ENCODE measurements at regions not wholly inside any gene's neighbourhood (a gene's known extent, or its start where the extent isn't known, plus 50 kb on each side); places are given as distances from the start of the nearest gene placed in this dataset.
A peak's percentile ranks its signal among the peaks of the same experiment; 100 is the strongest.

GRCh38 chr6:3597500-3598064 is 140.7 kb upstream of the SLC22A23 start:
- peaks cover 0 to 15% (median 0%) of the 10 kb centered on the region in 3 donors for H3K9me3 ChIP-seq
- no peak overlapping the region for H3K4me3 ChIP-seq
- no peak overlapping the region for H3K27ac ChIP-seq
- H3K4me1 ChIP-seq = peaks cover 0 to 4% (median 3%) of the 10 kb centered on the region in 3 donors
- WGBS, 2 donors (ENCODE audit: low coverage in 1 of 2) = 89 to 97% methylated on average over 3 to 4 of the region's 4 CpGs
- H3K27me3 ChIP-seq = no peaks in the 10 kb centered on the region
- TF ChIP-seq EP300 (IDR thresholded peaks at IDR 0.05) (no peak), POLR2AphosphoS5 (IDR thresholded peaks at IDR 0.05) (no peak), POLR2A (IDR thresholded peaks at IDR 0.05) (no peak)
- TF ChIP-seq, protein P1, sequence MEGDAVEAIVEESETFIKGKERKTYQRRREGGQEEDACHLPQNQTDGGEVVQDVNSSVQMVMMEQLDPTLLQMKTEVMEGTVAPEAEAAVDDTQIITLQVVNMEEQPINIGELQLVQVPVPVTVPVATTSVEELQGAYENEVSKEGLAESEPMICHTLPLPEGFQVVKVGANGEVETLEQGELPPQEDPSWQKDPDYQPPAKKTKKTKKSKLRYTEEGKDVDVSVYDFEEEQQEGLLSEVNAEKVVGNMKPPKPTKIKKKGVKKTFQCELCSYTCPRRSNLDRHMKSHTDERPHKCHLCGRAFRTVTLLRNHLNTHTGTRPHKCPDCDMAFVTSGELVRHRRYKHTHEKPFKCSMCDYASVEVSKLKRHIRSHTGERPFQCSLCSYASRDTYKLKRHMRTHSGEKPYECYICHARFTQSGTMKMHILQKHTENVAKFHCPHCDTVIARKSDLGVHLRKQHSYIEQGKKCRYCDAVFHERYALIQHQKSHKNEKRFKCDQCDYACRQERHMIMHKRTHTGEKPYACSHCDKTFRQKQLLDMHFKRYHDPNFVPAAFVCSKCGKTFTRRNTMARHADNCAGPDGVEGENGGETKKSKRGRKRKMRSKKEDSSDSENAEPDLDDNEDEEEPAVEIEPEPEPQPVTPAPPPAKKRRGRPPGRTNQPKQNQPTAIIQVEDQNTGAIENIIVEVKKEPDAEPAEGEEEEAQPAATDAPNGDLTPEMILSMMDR (IDR thresholded peaks at IDR 0.05) = no peak
- no peaks in the 10 kb centered on the region for H3K36me3 ChIP-seq
- ATAC-seq = no peak

DNA sequence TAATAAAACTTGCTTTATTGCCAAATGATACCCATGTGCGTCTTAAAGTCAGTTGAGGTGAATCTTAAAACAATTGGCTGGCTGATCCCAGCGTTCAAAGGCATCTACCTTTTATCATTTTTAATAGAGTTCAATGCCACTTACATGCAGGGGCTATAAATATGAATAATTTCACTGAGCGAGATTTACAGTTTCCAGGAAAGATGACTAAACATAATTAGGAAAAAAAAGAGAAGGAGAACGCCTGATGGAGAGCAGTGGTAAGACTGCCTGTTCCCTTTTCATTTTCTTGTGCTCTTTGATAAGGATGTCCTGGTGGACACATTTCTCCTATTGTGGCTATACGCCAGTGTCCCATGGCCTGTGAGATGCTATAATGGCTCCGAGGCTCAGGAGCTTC is 139.9 kb upstream of the SLC22A23 start:
- Histone ChIP-seq H3K36me3 (no peaks in the 10 kb centered on the region), H3K9me3 (peaks cover 0 to 6% (median 0%) of the 10 kb centered on the region in 3 donors), H3K27ac (no peak overlapping the region), H3K4me3 (no peak overlapping the region), H3K27me3 (no peaks in the 10 kb centered on the region), H3K4me1 (peaks cover 0 to 4% (median 3%) of the 10 kb centered on the region in 3 donors)
- WGBS, 2 donors (ENCODE audit: low coverage in 1 of 2) = 36 to 51% methylated on average over 6 of the region's 6 CpGs
- no peak for ATAC-seq
- no peak for TF ChIP-seq POLR2A (IDR thresholded peaks at IDR 0.05)
- TF ChIP-seq, protein P1 (IDR thresholded peaks at IDR 0.05) = peak in 1 of 4 experiments; percentile 13
- no peak for TF ChIP-seq EP300 (IDR thresholded peaks at IDR 0.05)
- TF ChIP-seq POLR2AphosphoS5 (IDR thresholded peaks at IDR 0.05) = no peak

DNA sequence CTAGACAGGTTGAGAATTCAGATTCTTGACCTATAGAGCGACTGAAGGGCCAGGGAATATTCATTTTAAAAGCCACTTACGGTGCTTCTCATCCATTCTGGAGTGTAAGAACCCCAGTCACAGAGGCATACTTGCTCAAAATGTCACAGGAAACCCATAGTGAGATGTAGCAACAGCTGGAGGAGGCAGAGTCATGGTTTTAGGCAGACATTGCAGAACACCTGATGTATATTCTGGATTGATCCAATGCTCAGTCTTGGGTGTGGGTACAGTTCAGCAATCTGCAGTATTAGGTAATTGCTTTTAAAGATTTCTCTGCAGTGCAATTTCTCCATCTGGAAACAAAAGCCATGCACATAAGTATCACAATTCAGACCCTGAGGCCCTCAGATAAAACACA is 137.4 kb upstream of the SLC22A23 start:
- Histone ChIP-seq H3K4me3 (no peak overlapping the region), H3K9me3 (no peaks in the 10 kb centered on the region), H3K36me3 (no peaks in the 10 kb centered on the region), H3K27ac (no peak overlapping the region), H3K27me3 (no peaks in the 10 kb centered on the region), H3K4me1 (peaks cover 0 to 4% (median 3%) of the 10 kb centered on the region in 3 donors)
- no peak for ATAC-seq
- WGBS, 2 donors (ENCODE audit: low coverage in 1 of 2) = 90 to 93% methylated on average over 2 of the region's 2 CpGs
- TF ChIP-seq POLR2A (IDR thresholded peaks at IDR 0.05) (no peak), POLR2AphosphoS5 (IDR thresholded peaks at IDR 0.05) (no peak)

DNA sequence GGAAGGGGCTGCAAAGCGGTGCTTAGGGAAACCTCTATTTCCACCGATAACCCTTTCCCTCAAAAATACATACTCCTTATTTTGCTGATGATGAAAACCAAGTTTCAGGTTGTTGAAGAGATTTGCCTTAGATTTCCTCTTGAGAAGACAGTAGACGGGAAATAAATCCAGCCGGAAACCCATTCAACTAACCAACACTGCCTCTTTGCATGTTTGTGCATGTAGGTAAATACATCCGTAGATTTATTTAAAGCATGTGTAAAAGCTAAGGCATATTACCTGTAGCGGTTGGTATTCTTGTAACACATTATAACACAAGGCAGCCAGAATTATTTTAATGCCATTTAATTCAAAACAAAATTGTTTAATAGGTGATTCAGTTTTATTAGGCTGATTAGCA is 136.3 kb upstream of the SLC22A23 start:
- H3K4me1 ChIP-seq = peaks cover 0 to 4% (median 3%) of the 10 kb centered on the region in 3 donors
- 93 to 96% methylated on average over 4 to 6 of the region's 6 CpGs for WGBS, 2 donors (ENCODE audit: low coverage in 1 of 2)
- H3K36me3 ChIP-seq = no peaks in the 10 kb centered on the region
- no peak for ATAC-seq
- TF ChIP-seq POLR2AphosphoS5 (IDR thresholded peaks at IDR 0.05) = no peak
- TF ChIP-seq EP300 (IDR thresholded peaks at IDR 0.05) = no peak
- TF ChIP-seq POLR2A (IDR thresholded peaks at IDR 0.05) = no peak
- TF ChIP-seq, protein P1 (IDR thresholded peaks at IDR 0.05) = no peak
- H3K27ac ChIP-seq = no peak overlapping the region
- no peak overlapping the region for H3K4me3 ChIP-seq
- H3K9me3 ChIP-seq = no peaks in the 10 kb centered on the region
- H3K27me3 ChIP-seq = no peaks in the 10 kb centered on the region

DNA sequence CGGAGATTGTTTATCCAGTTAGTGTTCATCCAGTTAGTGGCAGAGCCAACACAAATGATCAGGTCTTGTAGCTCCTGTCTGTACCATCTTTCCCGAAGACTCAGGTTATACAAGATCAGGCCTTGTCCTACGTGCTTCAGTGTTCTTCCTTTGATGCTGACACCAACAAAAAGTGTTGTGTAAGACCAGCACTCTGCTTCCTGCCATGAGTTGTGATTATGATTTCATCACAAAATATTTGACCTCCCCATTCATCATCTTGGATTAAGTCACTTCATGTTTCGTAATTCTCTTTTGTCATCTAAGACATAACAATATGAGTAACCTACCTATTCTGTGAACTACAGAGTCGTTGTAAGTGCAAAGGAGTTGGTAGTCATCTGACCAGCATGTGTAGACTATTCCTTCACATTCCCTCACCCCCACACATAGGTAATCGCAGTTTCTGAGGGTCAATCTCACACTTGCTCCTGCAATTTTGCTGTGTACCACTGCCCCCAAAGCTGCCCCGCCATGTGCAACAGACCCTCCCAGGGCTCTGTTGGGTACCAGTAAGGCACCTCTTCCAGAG is 135.6 kb upstream of the SLC22A23 start:
- H3K27me3 ChIP-seq = no peaks in the 10 kb centered on the region
- H3K9me3 ChIP-seq = peaks cover 0 to 4% (median 0%) of the 10 kb centered on the region in 3 donors
- H3K27ac ChIP-seq = peak overlapping the region in 1 of 4 donors; percentile 63
- TF ChIP-seq POLR2A (IDR thresholded peaks at IDR 0.05) (no peak), EP300 (IDR thresholded peaks at IDR 0.05) (no peak), POLR2AphosphoS5 (IDR thresholded peaks at IDR 0.05) (peak; percentile 47)
- TF ChIP-seq, protein P1 (IDR thresholded peaks at IDR 0.05) = no peak
- ATAC-seq = peak; percentile 97
- peaks cover 0 to 4% (median 3%) of the 10 kb centered on the region in 3 donors for H3K4me1 ChIP-seq
- WGBS, 2 donors (ENCODE audit: low coverage in 1 of 2) = 43 to 65% methylated on average over 3 to 7 of the region's 7 CpGs
- no peak overlapping the region for H3K4me3 ChIP-seq
- H3K36me3 ChIP-seq = no peaks in the 10 kb centered on the region

Data from gastroesophageal sphincter (tissue), 4 donors.